ENCODE measurements at regions not wholly inside any gene's neighbourhood (a gene's known extent, or its start where the extent isn't known, plus 50 kb on each side); places are given as distances from the start of the nearest gene placed in this dataset.
"Not testable (repeated sequence)": the region's sequence is repeated elsewhere in the genome, so short reads cannot be mapped to it uniquely, and the experiment has no call there.

- no peak for DNase-seq (ENCODE audit: extremely low spot score)
- no peaks in the 10 kb centered on the region for H3K36me3 ChIP-seq (ENCODE audit: insufficient read depth)
- 89% methylated on average over 3 of the region's 3 CpGs for WGBS
- no peak overlapping the region for H3K4me3 ChIP-seq (ENCODE audit: low read depth, low read length)
- no peaks in the 10 kb centered on the region for H3K4me1 ChIP-seq (ENCODE audit: insufficient read depth)
- H3K27ac ChIP-seq (ENCODE audit: low read depth): no peak overlapping the region
Observed at GRCh38 chr10:31687663-31688482, 240.8 kb downstream of the ARHGAP12 start.

- no peak for DNase-seq (ENCODE audit: extremely low spot score)
- Histone ChIP-seq H3K36me3 (ENCODE audit: insufficient read depth) (no peaks in the 10 kb centered on the region), H3K27ac (ENCODE audit: low read depth) (no peak overlapping the region), H3K4me3 (ENCODE audit: low read depth, low read length) (no peak overlapping the region), H3K4me1 (ENCODE audit: insufficient read depth) (no peaks in the 10 kb centered on the region)
Observed at GRCh38 chr10:31686599-31686998, 242.0 kb downstream of the ARHGAP12 start.

DNA sequence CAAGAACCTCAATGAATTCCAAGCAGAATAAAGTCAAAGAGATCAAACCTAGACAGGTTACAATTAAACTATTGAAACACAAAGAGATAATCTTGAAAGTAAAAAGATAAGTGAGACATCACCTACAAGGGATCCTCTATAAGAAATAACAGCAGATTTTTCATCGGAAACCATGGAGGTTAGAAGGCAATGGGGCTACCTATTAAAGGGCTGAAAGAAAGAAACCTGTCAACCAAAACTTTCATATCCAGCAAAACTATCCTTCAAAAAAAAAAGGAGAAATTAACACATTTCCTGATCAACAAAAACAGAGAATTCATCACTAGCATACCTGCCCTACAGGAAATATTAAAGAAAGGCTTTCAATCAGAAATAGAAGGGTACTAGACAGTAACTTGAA is 244.9 kb downstream of the ARHGAP12 start:
- Histone ChIP-seq H3K27ac (ENCODE audit: low read depth) (no peak overlapping the region), H3K4me3 (ENCODE audit: low read depth, low read length) (no peak overlapping the region), H3K36me3 (ENCODE audit: insufficient read depth) (no peaks in the 10 kb centered on the region), H3K4me1 (ENCODE audit: insufficient read depth) (no peaks in the 10 kb centered on the region)
- WGBS: 93% methylated on average over 1 of the region's 1 CpG
- DNase-seq (ENCODE audit: extremely low spot score): no peak

- H3K36me3 ChIP-seq (ENCODE audit: insufficient read depth): no peaks in the 10 kb centered on the region
- no peak overlapping the region for H3K27ac ChIP-seq (ENCODE audit: low read depth)
- WGBS: 89% methylated on average over 4 of the region's 4 CpGs
- no peaks in the 10 kb centered on the region for H3K4me1 ChIP-seq (ENCODE audit: insufficient read depth)
- H3K4me3 ChIP-seq (ENCODE audit: low read depth, low read length): no peak overlapping the region
- no peak for DNase-seq (ENCODE audit: extremely low spot score)
Observed at GRCh38 chr10:31679936-31680335, 248.7 kb downstream of the ARHGAP12 start.

DNA sequence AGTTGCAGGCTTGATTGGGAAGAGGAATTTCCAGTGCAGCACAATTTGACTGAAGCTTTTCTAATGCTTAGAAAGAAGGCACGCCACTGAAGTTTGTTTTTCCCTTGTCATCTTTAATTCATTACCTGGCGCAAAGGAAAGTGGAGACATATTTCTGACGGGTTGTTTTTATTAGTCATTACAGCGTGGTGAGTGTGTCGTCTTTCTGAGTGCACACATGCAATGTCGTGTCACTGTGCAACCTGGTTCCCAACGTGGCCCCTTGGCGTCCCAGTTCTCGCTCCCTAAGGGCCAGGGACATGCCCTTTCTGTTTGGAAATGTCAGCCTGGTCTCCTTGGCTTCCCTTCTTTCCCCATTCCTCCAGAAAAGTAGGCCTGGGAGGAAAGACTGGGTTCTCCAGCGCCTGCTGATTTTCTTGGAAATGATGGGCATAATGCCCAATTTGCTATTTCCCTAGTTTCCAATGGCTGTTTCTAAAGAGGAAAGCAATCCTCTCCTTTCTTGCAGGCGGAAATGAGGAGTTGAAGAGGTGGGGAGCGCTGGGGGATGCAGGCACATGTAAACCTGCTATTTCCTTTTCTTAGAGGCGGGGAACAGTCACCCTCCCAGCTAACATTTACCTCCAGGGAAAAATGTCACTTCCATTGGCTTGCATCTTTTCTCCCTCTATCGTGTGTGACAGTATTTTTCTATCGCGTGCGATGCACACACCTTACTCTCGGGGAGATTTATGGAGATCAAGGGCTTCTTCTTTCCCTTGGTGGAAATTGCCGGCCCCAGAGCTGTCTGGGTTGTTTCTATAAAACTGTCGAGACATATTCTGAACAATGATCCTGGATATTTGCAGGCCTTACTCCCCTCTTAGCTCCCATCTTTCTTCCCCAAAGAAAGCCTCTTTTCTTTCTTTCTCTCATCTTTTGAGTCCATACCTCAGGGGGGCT is 249.8 kb downstream of the ARHGAP12 start:
- H3K27ac ChIP-seq (ENCODE audit: low read depth): no peak overlapping the region
- H3K4me3 ChIP-seq (ENCODE audit: low read depth, low read length): no peak overlapping the region
- no peaks in the 10 kb centered on the region for H3K4me1 ChIP-seq (ENCODE audit: insufficient read depth)
- no peaks in the 10 kb centered on the region for H3K36me3 ChIP-seq (ENCODE audit: insufficient read depth)
- no peak for DNase-seq (ENCODE audit: extremely low spot score)
- WGBS: 80% methylated on average over 20 of the region's 20 CpGs

DNA sequence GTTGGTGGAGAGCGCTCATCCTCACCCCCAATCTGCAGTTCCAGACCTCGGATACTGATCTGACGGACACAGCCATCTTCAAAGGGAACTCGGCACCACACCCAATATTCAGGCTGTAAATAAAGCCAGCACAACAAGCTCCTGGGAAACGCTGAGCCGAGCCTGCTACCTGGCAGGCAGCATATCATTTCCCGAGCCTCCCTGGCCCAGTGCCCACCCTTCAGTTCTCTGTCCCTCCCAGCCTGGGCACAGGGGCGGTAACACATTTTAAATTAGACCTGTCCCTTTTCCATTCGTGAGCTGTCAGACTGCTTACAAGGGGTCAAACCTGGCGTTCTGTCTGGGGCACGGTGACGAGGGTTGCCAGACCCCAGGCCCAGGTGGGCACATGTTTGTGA is 250.5 kb downstream of the ARHGAP12 start:
- H3K4me3 ChIP-seq (ENCODE audit: low read depth, low read length): no peak overlapping the region
- H3K27ac ChIP-seq (ENCODE audit: low read depth): no peak overlapping the region
- 64% methylated on average over 12 of the region's 12 CpGs for WGBS
- H3K4me1 ChIP-seq (ENCODE audit: insufficient read depth): no peaks in the 10 kb centered on the region
- no peak for DNase-seq (ENCODE audit: extremely low spot score)
- no peaks in the 10 kb centered on the region for H3K36me3 ChIP-seq (ENCODE audit: insufficient read depth)

DNA sequence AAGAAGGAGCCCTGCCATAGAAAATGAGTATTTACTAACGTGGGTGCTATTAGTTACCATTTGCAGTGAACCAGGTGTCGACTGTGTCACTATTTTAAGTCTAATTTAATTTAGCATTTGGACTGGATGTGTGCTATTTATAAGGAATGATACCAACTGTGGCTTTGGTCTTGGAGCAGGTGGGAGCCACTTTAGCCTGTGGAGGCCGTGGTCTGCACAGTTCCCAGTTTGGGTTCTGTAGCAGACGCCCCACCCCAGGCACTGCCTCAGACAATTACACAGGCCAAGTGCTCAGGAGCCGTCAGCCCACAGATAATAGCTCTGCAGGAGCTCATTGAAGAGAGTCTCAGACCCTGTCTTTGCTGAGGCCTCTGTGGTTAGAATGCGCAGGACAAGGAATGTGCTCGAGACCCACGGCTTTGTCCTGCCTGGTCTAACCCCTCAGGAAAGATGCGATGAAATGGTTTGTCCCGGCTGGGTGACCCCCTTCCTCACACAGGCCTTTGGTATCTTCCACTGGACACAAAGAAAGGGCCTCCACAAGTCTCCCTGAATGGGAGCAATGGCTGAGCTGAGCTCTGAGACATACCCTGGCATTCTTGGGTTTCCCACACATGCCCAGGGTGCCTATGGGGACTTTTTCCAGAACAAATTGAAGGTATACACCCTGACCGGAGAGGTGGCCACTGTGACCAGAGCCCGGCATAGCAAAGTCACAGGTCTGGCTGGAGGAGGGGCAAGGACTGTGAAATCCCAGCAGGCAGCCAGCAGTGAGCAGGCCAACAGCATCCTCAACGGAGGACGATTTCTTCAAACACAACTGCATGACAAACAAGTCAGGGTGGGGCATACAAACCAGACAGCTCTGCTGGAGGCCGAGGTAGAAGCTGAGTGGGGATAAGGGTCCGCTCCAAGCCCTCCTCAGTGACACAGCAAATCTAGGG is 251.2 kb downstream of the ARHGAP12 start:
- H3K27ac ChIP-seq (ENCODE audit: low read depth): no peak overlapping the region
- no peaks in the 10 kb centered on the region for H3K36me3 ChIP-seq (ENCODE audit: insufficient read depth)
- no peak for DNase-seq (ENCODE audit: extremely low spot score)
- no peaks in the 10 kb centered on the region for H3K4me1 ChIP-seq (ENCODE audit: insufficient read depth)
- H3K4me3 ChIP-seq (ENCODE audit: low read depth, low read length): no peak overlapping the region
- WGBS: 88% methylated on average over 16 of the region's 16 CpGs

- H3K27ac ChIP-seq (ENCODE audit: low read depth): no peak overlapping the region
- no peak overlapping the region for H3K4me3 ChIP-seq (ENCODE audit: low read depth, low read length)
- H3K4me1 ChIP-seq (ENCODE audit: insufficient read depth): no peaks in the 10 kb centered on the region
- no peaks in the 10 kb centered on the region for H3K36me3 ChIP-seq (ENCODE audit: insufficient read depth)
- no peak for DNase-seq (ENCODE audit: extremely low spot score)
Observed at GRCh38 chr10:31675726-31676125, 252.9 kb downstream of the ARHGAP12 start.

DNA sequence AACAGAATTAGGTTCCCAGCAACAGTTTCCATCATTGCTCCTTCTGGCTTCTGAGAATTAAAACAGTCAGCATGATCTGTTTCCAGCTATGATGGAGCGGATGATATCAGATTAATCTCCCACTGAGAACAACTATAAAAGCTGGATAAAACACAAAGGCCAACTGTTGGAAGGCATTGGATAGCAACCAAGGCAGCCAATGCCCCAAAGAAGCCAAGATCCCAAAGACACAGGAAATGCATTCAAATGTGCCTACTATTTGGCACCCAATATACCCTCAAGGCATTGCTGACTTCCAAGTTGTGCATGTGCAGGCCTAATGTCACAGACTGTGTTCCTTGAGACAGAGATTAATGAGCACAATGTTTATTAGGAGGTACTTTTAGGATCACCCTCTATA is 259.3 kb downstream of the ARHGAP12 start:
- no peak overlapping the region for H3K27ac ChIP-seq (ENCODE audit: low read depth)
- WGBS: 46% methylated on average over 1 of the region's 1 CpG

GRCh38 chr10:31668326-31668725 is 260.3 kb downstream of the ARHGAP12 start:
- no peak for DNase-seq (ENCODE audit: extremely low spot score)
- Histone ChIP-seq H3K4me1 (ENCODE audit: insufficient read depth) (no peaks in the 10 kb centered on the region), H3K4me3 (ENCODE audit: low read depth, low read length) (no peak overlapping the region), H3K27ac (ENCODE audit: low read depth) (no peak overlapping the region), H3K36me3 (ENCODE audit: insufficient read depth) (no peaks in the 10 kb centered on the region)

More for the DNA sequence above, 259.3 kb downstream of the ARHGAP12 start:
- no peak for DNase-seq (ENCODE audit: extremely low spot score)
- no peaks in the 10 kb centered on the region for H3K4me1 ChIP-seq (ENCODE audit: insufficient read depth)
- H3K36me3 ChIP-seq (ENCODE audit: insufficient read depth): no peaks in the 10 kb centered on the region
- H3K4me3 ChIP-seq (ENCODE audit: low read depth, low read length): no peak overlapping the region

GRCh38 chr10:31665764-31666279 is 262.8 kb downstream of the ARHGAP12 start:
- not testable (repeated sequence) for H3K36me3 ChIP-seq (ENCODE audit: insufficient read depth); H3K27ac ChIP-seq (ENCODE audit: low read depth)
- WGBS: 97% methylated on average over 3 of the region's 3 CpGs

DNA sequence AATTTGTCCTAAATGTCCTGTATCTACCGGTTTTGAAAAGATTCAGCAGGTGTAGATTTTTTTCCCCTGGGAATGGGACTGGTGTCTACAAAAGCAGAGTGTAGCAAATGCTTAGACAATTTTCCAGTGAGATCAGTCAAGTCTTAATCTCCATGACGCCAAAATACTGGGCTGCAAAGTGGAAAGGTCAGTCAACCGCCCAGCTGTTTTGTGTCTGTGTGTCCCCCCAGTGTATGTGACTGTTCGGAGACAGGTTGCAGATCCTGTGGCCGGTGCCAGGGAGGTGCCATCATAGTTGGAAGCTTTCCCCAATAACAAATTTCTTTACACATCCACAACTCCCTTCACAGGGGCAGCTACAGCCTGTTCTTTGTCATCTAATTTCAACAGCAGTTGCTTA is 263.8 kb downstream of the ARHGAP12 start:
- DNase-seq (ENCODE audit: extremely low spot score): no peak
- no peaks in the 10 kb centered on the region for H3K4me1 ChIP-seq (ENCODE audit: insufficient read depth)

More at GRCh38 chr10:31665764-31666279, 262.8 kb downstream of the ARHGAP12 start:
- not testable (repeated sequence) for H3K4me1 ChIP-seq (ENCODE audit: insufficient read depth); DNase-seq (ENCODE audit: extremely low spot score); H3K4me3 ChIP-seq (ENCODE audit: low read depth, low read length)

DNA sequence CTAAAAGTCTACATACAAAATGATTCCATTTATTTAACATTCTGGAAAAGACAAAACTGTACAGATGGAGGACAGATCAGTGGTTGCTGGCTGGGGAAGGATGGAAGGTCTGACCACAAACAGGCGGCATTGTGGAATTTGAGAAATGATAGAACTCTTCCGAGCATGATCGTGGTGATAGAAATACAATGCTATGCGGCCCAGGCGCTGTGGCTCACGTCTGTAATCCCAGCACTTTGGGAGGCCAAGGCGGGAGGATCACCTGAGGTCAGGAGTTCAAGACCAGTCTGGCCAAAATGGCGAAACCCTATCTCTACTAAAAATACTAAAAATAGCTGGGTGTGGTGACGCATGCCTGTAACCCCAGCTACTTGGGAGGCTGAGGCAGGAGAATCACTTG is 264.6 kb downstream of the ARHGAP12 start:
- H3K4me3 ChIP-seq (ENCODE audit: low read depth, low read length); H3K27ac ChIP-seq (ENCODE audit: low read depth); H3K36me3 ChIP-seq (ENCODE audit: insufficient read depth); H3K4me1 ChIP-seq (ENCODE audit: insufficient read depth); DNase-seq (ENCODE audit: extremely low spot score): not testable (repeated sequence)
- WGBS: 71% methylated on average over 9 of the region's 9 CpGs

More for the DNA sequence above, 263.8 kb downstream of the ARHGAP12 start:
- H3K27ac ChIP-seq (ENCODE audit: low read depth): no peak overlapping the region
- 40% methylated on average over 5 of the region's 5 CpGs for WGBS
- H3K4me3 ChIP-seq (ENCODE audit: low read depth, low read length): no peak overlapping the region
- H3K36me3 ChIP-seq (ENCODE audit: insufficient read depth): no peaks in the 10 kb centered on the region

Data from urinary bladder (tissue), 3 donors.